Thoracic aorta (tissue), 2 donors: ENCODE measurements at regions not wholly inside any gene's neighbourhood (a gene's known extent, or its start where the extent isn't known, plus 50 kb on each side); places are given as distances from the start of the nearest gene placed in this dataset.
A peak's percentile ranks its signal among the peaks of the same experiment; 100 is the strongest.

Source experiments
- ATAC-seq: fragments of 150-250 bp; one replicate; pipeline ENCODE4 v1.8.0; 2017; ENCODE audit warnings: low read depth; ENCODE audit not compliant: insufficient number of reproducible peaks, low FRiP score
- DNase-seq: peaks from one replicate; pipeline ENCODE4 v3.0.0-alpha.2; 2020; ENCODE audit warnings: low spot score
- H3K27ac ChIP-seq, 2 donors: fragments of 200-600 bp; sonication (generic); 1 replicate in 1 of 2; 2 replicates in 1 of 2; pipeline ENCODE4 v1.5.1; 2016; ENCODE audit warnings: mild to moderate bottlenecking in 2 of 2, moderate library complexity in 2 of 2
- H3K27me3 ChIP-seq: fragments of 200-600 bp; sonication (generic); replicated peaks from 2 replicates; pipeline ENCODE4 v1.6.0; 2016; ENCODE audit warnings: mild to moderate bottlenecking; ENCODE audit not compliant: insufficient read depth
- H3K36me3 ChIP-seq: fragments of 200-600 bp; sonication (generic); one replicate; pipeline ENCODE4 v1.5.1; 2016
- H3K4me1 ChIP-seq, 2 donors: fragments of 200-600 bp; sonication (generic); 1 replicate in 1 of 2; 2 replicates in 1 of 2; pipeline versions ENCODE4 v1.5.1 to v1.6.0; 2016; ENCODE audit warnings: low read depth in 2 of 2, mild to moderate bottlenecking in 1 of 2; ENCODE audit not compliant: control insufficient read depth in 1 of 2
- H3K4me3 ChIP-seq: fragments of 200-600 bp; sonication (generic); 2 replicates; pipeline ENCODE4 v1.5.1; 2016; ENCODE audit warnings: mild to moderate bottlenecking
- H3K9me3 ChIP-seq: fragments of 200-600 bp; sonication (generic); 2 replicates; pipeline ENCODE4 v1.5.1; 2016
- TF ChIP-seq, protein P1 (sequence below): fragments of 200-600 bp; sonication (generic); IDR thresholded peaks from one replicate; pipeline ENCODE4 v1.5.1; 2019; ENCODE audit warnings: antibody characterized with exemption

DNA sequence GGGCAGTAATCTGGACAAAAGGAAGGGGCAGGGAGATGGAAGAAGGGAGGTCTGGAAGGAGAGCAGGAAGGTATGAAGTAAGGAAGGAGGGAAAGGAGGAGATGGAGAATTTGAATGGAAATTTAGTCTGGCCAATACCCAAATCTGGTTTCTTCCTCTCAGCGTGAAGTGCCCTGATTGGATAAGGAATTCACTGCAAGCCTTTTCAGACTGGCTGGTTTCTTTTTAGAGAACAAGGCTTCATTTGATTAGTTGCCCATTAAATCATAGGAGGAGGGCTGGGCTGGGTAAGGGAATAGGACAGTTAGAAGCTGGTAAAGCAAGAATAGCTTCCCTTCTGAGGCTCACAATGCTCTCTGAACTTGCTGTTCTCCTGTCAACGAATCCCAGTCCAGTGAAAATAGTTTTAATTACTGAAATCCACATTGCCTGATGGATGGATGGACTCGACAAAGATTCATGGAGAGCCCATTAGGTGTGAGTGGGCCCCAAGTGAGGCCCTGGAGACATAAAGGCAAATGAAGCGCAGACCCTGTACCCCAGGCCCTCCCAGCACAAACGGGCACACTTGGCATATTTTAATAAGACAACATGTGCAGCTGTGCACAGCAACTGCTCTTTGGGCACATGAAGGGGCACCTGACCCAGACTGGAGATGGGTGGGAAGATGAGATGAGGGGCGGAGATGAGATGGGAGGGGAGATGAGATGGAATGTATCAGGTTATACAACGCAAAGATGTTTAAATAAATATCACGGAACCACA lies 347.1 kb upstream of the GATB start:
- H3K36me3 ChIP-seq = no peaks in the 10 kb centered on the region
- H3K27me3 ChIP-seq = no peaks in the 10 kb centered on the region
- ATAC-seq (no peak), DNase-seq (no peak)
- TF ChIP-seq, protein P1, sequence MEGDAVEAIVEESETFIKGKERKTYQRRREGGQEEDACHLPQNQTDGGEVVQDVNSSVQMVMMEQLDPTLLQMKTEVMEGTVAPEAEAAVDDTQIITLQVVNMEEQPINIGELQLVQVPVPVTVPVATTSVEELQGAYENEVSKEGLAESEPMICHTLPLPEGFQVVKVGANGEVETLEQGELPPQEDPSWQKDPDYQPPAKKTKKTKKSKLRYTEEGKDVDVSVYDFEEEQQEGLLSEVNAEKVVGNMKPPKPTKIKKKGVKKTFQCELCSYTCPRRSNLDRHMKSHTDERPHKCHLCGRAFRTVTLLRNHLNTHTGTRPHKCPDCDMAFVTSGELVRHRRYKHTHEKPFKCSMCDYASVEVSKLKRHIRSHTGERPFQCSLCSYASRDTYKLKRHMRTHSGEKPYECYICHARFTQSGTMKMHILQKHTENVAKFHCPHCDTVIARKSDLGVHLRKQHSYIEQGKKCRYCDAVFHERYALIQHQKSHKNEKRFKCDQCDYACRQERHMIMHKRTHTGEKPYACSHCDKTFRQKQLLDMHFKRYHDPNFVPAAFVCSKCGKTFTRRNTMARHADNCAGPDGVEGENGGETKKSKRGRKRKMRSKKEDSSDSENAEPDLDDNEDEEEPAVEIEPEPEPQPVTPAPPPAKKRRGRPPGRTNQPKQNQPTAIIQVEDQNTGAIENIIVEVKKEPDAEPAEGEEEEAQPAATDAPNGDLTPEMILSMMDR = no peak
- peaks cover 3 to 20% of the 10 kb centered on the region in 2 donors for H3K4me1 ChIP-seq
- no peak overlapping the region for H3K4me3 ChIP-seq
- H3K27ac ChIP-seq = no peak overlapping the region
- no peaks in the 10 kb centered on the region for H3K9me3 ChIP-seq

DNA sequence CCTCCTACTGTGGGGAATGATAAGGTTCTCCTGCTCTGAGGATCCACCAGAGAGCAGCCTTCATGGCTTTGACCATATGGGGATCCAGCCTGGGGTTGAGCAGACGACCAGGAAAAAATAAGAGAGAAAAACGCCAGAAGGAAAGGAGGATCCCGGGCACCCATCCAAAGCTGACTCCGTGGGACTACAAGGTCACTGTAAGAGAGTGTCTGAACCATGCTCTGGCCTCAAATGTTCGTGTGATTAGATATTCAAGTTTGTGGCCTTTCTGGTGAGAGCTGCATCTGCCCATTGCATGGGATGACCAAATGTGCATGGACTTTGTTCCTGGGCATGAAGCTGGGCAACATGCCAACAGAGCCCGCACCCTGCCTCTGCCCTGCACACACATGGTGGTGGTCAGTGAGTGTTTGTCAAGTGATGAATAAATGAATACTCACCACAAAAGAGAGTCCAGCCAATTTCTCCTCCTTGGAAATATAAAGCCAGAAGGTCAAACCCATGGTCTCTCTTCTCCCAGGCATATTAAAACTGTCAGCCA lies 346.0 kb upstream of the GATB start:
- Histone ChIP-seq H3K36me3 (no peaks in the 10 kb centered on the region), H3K9me3 (no peaks in the 10 kb centered on the region), H3K4me1 (peaks cover 3 to 20% of the 10 kb centered on the region in 2 donors), H3K27ac (no peak overlapping the region), H3K4me3 (no peak overlapping the region), H3K27me3 (no peaks in the 10 kb centered on the region)
- ATAC-seq (no peak), DNase-seq (no peak)
- TF ChIP-seq, protein P1 = no peak

DNA sequence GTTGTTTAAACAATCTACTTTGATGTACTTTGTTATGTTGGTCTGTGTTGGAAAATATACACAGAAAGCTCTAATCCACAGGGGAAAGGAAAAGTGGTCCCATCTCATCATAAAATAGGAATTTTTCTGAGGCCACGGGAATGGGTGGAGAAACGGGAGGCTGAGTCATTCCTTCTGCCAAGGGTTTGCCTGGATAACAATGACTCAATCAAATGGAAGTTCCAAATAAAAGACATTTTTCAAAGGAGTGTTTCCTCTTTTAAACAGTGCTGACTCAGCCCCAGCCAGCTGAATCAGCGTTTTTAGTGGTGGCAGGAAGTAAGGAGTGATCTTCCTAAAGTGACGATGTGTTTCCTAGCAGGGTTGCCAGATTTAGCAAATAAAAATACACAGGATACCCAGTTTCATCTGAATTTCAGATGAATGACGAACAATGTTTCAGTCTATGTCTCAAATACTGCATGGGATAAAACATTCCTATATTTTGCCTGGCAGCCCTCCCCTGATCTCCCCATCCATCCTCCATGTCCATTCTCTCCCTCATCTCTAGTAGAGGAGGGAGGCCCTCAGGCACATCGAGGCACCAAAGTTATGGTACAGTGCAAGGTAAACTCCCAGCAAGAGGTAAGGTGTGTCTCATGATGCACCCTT lies 345.4 kb upstream of the GATB start:
- ATAC-seq (peak; percentile 98), DNase-seq (peak; percentile 74)
- Histone ChIP-seq H3K36me3 (no peaks in the 10 kb centered on the region), H3K27me3 (no peaks in the 10 kb centered on the region), H3K27ac (no peak overlapping the region), H3K9me3 (no peaks in the 10 kb centered on the region), H3K4me3 (no peak overlapping the region), H3K4me1 (peaks cover 3 to 20% of the 10 kb centered on the region in 2 donors)
- TF ChIP-seq, protein P1 = no peak

DNA sequence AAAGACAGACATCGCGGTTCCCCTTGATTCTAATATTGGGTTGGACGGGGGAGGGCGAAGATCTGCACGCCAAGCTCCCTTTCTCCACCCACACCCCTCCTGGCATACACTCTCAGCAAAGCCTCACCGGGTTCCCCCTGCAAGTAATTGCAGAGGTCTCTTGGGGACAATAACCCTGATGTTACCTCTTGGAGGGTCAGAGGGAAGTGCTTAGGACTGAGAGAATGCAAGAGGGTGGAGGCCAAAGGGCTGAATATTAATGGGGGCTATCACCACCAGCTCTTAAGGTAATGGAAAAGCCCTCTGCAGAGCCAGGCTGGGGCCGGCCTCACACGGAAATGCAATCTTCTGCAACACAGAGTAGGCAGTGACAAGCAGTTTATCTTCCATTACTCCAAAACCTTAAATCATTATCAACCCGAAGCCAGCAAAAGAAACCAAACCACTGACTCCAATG lies 344.1 kb upstream of the GATB start:
- H3K36me3 ChIP-seq = no peaks in the 10 kb centered on the region
- H3K9me3 ChIP-seq = no peaks in the 10 kb centered on the region
- ATAC-seq (no peak), DNase-seq (no peak)
- peaks cover 3 to 19% of the 10 kb centered on the region in 2 donors for H3K4me1 ChIP-seq
- no peak overlapping the region for H3K27ac ChIP-seq
- H3K4me3 ChIP-seq = no peak overlapping the region
- H3K27me3 ChIP-seq = no peaks in the 10 kb centered on the region
- TF ChIP-seq, protein P1 = no peak

DNA sequence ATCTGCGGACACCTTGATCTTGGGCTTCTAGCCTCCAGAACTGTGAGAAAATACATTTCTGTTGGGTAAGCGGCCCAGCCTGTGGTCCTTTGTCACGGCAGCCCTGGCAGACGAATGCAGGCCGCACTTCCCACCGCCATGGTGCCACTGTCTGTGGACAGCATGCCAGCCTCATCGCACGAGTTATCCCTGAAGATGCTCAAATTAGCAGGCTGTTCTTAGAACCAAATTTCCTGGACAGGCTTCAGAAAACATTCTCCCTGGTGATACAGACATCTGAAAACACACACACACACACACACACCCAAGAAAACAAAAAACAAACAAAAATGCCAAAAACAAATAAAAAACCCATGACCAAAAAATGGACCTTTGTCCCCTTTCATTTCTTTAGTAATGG lies 343.5 kb upstream of the GATB start:
- H3K4me3 ChIP-seq = no peak overlapping the region
- H3K36me3 ChIP-seq = no peaks in the 10 kb centered on the region
- DNase-seq (no peak), ATAC-seq (no peak)
- H3K9me3 ChIP-seq = no peaks in the 10 kb centered on the region
- TF ChIP-seq, protein P1 = no peak
- H3K27ac ChIP-seq = no peak overlapping the region
- H3K27me3 ChIP-seq = no peaks in the 10 kb centered on the region
- H3K4me1 ChIP-seq = peaks cover 3 to 13% of the 10 kb centered on the region in 2 donors
